HG03108 (cell line): ENCODE measurements at regions not wholly inside any gene's neighbourhood (a gene's known extent, or its start where the extent isn't known, plus 50 kb on each side); places are given as distances from the start of the nearest gene placed in this dataset.

Experiments used
- ATAC-seq: cut with Tn5 transposase; IDR thresholded peaks from one replicate; pipeline ENCODE4 v1.9.1; 2021; ENCODE audit warnings: moderate library complexity; ENCODE audit not compliant: unreplicated experiment

- no peak for ATAC-seq
These were observed 728.3 kb downstream of the LRFN5 start for GRCh38 chr14:42334931-42335330.

- ATAC-seq, result no peak
These were observed 716.8 kb downstream of the LRFN5 start for GRCh38 chr14:42323426-42323825.

- ATAC-seq, result no peak
These were observed 716.0 kb downstream of the LRFN5 start for GRCh38 chr14:42322531-42323284.

GRCh38 chr14:42319996-42320395 is 713.3 kb downstream of the LRFN5 start:
- no peak for ATAC-seq

GRCh38 chr14:42316693-42317092 is 710.0 kb downstream of the LRFN5 start:
- no peak for ATAC-seq

GRCh38 chr14:42311876-42312275 is 705.2 kb downstream of the LRFN5 start:
- no peak for ATAC-seq

- no peak for ATAC-seq
These were observed 700.7 kb downstream of the LRFN5 start for GRCh38 chr14:42307239-42307825.

- ATAC-seq, result peak; percentile 99
These were observed 693.0 kb downstream of the LRFN5 start for GRCh38 chr14:42299692-42300091.

GRCh38 chr14:42293180-42293579 is 686.5 kb downstream of the LRFN5 start:
- ATAC-seq, result no peak

- no peak for ATAC-seq
These were observed 671.2 kb downstream of the LRFN5 start for GRCh38 chr14:42277840-42278239.

GRCh38 chr14:42269234-42269633 is 662.6 kb downstream of the LRFN5 start:
- ATAC-seq, result no peak

- no peak for ATAC-seq
These were observed 641.5 kb downstream of the LRFN5 start for GRCh38 chr14:42248131-42248530.

- no peak for ATAC-seq
These were observed 634.4 kb downstream of the LRFN5 start for GRCh38 chr14:42241101-42241500.

GRCh38 chr14:42229976-42230375 is 623.3 kb downstream of the LRFN5 start:
- no peak for ATAC-seq

GRCh38 chr14:42229294-42229693 is 622.6 kb downstream of the LRFN5 start:
- no peak for ATAC-seq

GRCh38 chr14:42228611-42229010 is 621.9 kb downstream of the LRFN5 start:
- no peak for ATAC-seq

- ATAC-seq, result no peak
These were observed 617.6 kb downstream of the LRFN5 start for GRCh38 chr14:42224053-42224888.

GRCh38 chr14:42222924-42223471 is 616.3 kb downstream of the LRFN5 start:
- ATAC-seq, result peak; percentile 89

- no peak for ATAC-seq
These were observed 608.4 kb downstream of the LRFN5 start for GRCh38 chr14:42214981-42215491.

- ATAC-seq, result no peak
These were observed 594.3 kb downstream of the LRFN5 start for GRCh38 chr14:42200957-42201356.

GRCh38 chr14:42198010-42198409 is 591.3 kb downstream of the LRFN5 start:
- no peak for ATAC-seq
